Left ventricle myocardium superior (tissue), 1 donor: ENCODE measurements at regions not wholly inside any gene's neighbourhood (a gene's known extent, or its start where the extent isn't known, plus 50 kb on each side); places are given as distances from the start of the nearest gene placed in this dataset.

ENCODE experiments used
- ATAC-seq: fragments of 200-7000 bp; cut with Tn5 transposase; one replicate; pipeline ENCODE4 v1.9.1; 2020; ENCODE audit warnings: mild to moderate bottlenecking, moderate library complexity
- DNase-seq: peaks from one replicate; pipeline ENCODE4 v3.0.0-alpha.2; 2020
- intact Hi-C: fragments of 100-400 bp; cut with micrococcal nuclease; formaldehyde crosslinking; loops from one replicate; pipeline ENCODE4 v1.11.0; 2022
- donor health status: DM: no; HTN: yes; CAD: no; lungs with severe emphysema.

DNA sequence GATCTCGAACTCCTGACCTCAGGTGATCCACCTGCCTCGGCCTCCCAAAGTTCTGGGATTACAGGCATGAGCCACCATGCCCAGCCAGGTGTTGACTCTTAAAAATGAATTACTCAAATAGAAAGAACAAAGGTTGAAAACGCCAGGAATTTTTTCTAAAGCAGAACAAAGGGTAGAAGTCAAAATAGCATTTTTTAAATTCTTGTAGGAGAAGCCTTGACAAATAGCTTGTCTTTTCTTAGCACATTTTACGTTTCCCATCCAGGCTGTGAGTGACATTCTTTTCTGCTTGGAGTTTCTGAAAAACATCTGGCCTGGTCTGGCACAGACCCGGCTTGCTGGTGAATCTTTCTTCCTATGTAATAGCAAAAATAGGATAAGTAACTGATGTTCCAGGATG, 169.4 kb upstream of the ZNF462 start:
- no peak for ATAC-seq
- DNase-seq, result no peak
- intact Hi-C loops, result no loop called here

DNA sequence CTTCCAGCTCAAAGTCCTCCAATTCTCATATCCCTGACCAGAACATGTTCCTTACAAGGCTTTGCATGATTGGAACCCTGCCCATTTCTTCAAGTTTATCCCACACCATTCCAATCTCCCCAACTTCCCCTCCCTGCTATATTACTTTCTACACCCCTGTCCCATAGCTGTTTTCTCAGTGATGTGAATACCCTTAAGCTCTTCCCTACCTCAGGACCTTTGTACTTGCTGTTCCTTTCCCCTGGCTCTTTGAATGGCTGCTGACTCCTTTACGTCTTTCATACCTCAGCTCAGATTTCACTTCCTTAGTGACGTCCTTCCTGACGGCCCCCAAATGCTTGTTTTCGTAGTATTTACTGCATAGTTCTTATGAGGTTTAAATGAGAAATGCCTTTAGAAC, 166.2 kb upstream of the ZNF462 start:
- intact Hi-C loops, result no loop called here
- ATAC-seq (no peak), DNase-seq (no peak)

GRCh38 chr9:106697390-106697749, 165.6 kb upstream of the ZNF462 start:
- ATAC-seq, result peak; percentile 16
- no peak for DNase-seq
- intact Hi-C loops, result no loop called here

- ATAC-seq, result peak; percentile 96
- DNase-seq, result peak; percentile 91
- intact Hi-C loops, result no loop called here
Measured at GRCh38 chr9:106697750-106698502, 165.0 kb upstream of the ZNF462 start.

DNA sequence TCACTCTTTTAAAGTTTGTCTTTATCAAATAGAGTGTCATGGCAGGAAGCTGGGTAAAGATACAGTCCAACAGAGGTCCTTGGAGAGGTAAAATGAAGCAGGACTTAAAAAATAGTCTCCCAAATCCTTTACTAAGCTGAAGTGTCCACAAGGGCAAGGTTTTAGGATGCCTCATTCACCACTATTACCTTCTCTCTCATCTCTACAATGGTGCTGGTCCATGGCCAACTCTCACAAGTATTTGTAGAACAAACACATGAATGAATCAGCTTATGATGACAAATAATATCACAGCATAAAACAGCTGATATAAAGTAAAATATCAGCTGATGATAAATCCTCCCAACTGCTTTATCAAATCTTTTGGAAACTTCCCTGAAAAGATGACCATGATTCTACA, 162.3 kb upstream of the ZNF462 start:
- intact Hi-C loops, result no loop called here
- ATAC-seq, result no peak
- no peak for DNase-seq

DNA sequence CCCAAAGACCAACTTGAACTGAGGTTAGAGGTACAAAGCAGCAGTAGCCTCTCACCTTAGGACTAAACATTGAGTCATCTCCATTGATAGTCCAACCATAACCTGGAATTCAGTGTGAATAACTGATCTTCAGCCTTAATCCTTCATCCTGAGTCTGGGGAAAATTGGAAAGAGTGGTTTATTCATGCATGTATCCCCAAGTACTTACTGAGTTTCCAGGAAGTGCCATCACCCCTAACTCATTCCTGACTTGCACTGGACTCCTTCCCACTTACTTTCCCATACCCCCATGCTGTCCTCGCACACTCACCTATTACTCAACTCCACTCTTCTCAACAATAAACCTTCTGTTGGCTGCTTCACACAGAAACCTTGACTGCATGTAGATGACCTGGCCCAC, 161.4 kb upstream of the ZNF462 start:
- intact Hi-C loops, result no loop called here
- ATAC-seq (no peak), DNase-seq (no peak)

DNA sequence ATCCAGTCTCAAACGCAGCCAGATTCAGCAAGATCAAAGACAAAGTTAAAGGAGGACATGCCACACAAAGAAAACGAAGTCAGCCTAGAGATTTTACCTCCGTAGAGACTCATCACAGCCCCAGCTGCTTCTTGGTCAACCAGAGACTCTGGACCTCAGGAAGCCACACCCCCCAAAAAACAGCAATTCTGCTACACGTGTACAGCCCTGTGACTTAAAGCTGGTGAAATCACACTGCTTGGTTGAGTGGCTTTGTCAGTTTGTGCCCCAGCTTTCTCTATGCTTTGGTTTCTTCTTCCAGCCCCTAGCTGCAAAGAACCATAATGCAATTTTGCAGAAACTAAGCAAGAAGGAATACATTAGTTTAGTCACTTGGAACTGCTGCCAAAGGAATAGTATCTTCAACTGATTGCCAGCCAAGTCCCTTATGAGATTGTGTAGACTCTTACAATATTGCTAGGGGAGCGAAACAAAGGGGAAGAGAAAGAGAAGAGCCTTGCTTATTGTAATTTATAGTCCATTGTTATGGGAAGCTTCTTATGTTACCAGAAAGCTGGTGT, 158.8 kb upstream of the ZNF462 start:
- intact Hi-C loops, result no loop called here
- DNase-seq (no peak), ATAC-seq (no peak)

GRCh38 chr9:106707291-106707690, 155.7 kb upstream of the ZNF462 start:
- intact Hi-C loops, result no loop called here
- DNase-seq, result no peak
- no peak for ATAC-seq

GRCh38 chr9:106707738-106708474, 155.1 kb upstream of the ZNF462 start:
- DNase-seq (peak; percentile 25), ATAC-seq (peak; percentile 84)
- intact Hi-C loops, result no loop called here

GRCh38 chr9:106708475-106709146, 154.4 kb upstream of the ZNF462 start:
- DNase-seq (no peak), ATAC-seq (peak; percentile 86)
- intact Hi-C loops, result no loop called here

DNA sequence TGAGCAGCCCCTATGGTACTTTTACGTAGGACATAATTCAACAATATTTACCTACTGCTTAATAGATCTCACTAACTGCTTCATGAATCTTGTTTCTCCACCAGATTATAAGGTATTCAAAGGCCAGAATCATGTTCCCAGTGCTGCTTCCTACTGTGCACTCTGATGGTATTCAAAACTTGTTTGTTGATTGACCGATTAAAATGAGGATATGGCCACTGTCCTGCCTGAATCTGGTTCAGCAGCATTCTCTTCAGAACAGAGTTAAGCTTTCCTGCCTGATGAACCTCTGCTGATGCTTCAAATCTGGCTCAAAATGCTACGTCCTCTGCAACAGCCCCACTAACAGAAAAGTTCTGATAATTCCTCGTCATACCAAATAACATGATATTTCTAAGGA, 150.7 kb upstream of the ZNF462 start:
- intact Hi-C loops, result no loop called here
- DNase-seq, result no peak
- ATAC-seq, result no peak

- ATAC-seq, result no peak
- no peak for DNase-seq
- intact Hi-C loops, result no loop called here
Measured at GRCh38 chr9:106713206-106713605, 149.8 kb upstream of the ZNF462 start.

GRCh38 chr9:106716820-106717219, 146.1 kb upstream of the ZNF462 start:
- ATAC-seq (no peak), DNase-seq (no peak)
- intact Hi-C loops, result no loop called here

GRCh38 chr9:106717686-106718085, 145.3 kb upstream of the ZNF462 start:
- ATAC-seq, result no peak
- intact Hi-C loops, result no loop called here
- no peak for DNase-seq

DNA sequence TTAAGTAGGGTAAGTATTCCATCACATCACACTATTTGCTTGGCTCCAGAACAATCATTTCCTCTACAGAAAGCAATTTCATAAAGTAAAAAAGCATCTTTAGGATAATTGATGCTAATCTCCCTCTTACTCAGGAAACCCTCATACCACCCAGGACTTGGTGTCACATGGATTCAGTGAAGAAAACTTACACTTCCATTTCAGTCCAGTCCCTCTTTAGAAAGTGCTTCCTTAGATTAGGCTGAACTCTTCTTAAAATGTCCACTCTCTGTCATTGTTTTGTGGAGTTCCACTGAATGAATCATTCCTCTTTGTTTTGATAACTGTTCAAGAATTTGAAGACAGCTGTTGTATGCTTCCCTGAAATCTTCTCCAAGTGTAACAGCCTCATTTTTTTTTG, 144.0 kb upstream of the ZNF462 start:
- DNase-seq (no peak), ATAC-seq (no peak)
- intact Hi-C loops, result no loop called here

DNA sequence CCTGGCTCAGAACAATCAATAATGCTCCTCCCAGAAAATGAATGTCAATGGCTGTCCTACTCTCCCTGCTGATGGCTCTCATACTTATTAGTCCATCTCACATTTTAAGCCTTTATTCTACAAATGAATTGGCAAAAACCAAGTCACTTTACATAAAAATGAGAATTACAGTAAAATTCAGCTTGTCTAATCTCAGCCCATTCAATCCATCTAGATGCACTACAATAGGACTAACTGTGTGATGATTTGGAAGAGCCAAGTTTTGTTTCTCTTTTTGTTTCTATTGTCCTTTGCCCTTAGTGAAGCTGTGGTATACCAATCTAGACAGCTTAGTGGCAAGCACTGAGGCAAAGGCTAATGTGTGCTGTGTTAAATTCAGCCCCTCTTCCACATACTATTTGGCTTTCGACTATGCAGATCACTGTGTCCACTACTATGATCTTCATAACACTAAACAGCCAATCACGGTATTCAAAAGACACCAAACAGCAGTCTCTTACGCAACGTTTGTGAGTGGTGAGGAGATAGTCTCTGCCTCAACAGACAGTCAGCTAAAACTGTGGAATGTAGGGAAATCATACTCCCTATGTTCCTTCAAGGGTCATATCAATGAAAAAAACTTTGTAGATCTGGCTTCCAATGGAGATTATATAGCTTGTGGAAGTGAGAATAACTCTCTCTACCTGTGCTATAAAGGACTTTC, 140.8 kb upstream of the ZNF462 start:
- intact Hi-C loops, result no loop called here
- no peak for ATAC-seq
- DNase-seq, result no peak

DNA sequence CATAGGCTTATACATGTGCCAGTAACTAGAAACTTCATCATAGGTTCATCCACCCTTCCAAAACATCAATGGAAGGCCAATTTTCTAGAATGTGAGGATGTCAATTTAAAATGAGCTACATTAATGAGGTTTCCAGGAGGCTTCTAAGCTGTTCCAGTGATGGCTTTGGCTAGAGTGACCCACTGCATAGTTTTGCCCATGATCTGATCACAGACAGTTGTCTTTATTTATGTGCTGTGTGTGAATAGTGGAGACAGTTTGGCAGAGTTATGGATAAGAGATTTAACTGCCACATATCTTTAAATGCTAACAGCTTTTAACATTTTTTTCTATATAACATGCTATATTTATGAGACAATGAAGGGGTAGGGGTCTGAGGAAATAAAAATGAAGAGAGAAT, 139.0 kb upstream of the ZNF462 start:
- no peak for ATAC-seq
- intact Hi-C loops, result no loop called here
- no peak for DNase-seq

DNA sequence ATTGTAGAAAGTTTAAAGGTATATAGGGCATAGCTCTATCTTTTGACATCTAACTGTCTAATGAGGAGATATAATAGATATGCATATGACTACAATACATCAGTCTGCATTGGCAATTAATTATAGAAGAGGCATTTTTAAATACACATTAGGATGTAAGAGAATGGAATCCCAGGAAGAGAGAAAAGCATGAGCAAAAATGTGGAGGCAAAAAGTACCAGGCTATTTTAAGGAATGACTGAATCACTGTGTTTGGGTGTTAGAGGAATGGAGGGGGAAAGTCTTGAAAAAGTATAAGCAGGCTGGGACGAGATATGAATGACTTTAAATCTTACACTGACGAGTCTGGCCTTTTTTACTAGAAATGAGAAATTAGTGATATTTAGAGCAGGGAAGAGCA, 138.4 kb upstream of the ZNF462 start:
- ATAC-seq (no peak), DNase-seq (no peak)
- intact Hi-C loops, result no loop called here

- peak; percentile 90 for ATAC-seq
- intact Hi-C loops, result no loop called here
- DNase-seq, result no peak
Measured at GRCh38 chr9:106726070-106726815, 136.7 kb upstream of the ZNF462 start.
